ENCODE measurements at regions not wholly inside any gene's neighbourhood (a gene's known extent, or its start where the extent isn't known, plus 50 kb on each side); places are given as distances from the start of the nearest gene placed in this dataset.

GRCh38 chr12:76698966-76699365 is 64.9 kb upstream of the ZDHHC17 start:
- DNase-seq (ENCODE audit: low read depth), result no peak
- H3K4me3 ChIP-seq (ENCODE audit: low read depth, low read length), result no peak overlapping the region

- no peak for DNase-seq (ENCODE audit: low read depth)
- no peak overlapping the region for H3K4me3 ChIP-seq (ENCODE audit: low read depth, low read length)
These were observed 62.2 kb upstream of the ZDHHC17 start for GRCh38 chr12:76701690-76702089.

GRCh38 chr12:76702946-76703345 is 61.0 kb upstream of the ZDHHC17 start:
- DNase-seq (ENCODE audit: low read depth), result no peak
- H3K4me3 ChIP-seq (ENCODE audit: low read depth, low read length), result no peak overlapping the region

- H3K4me3 ChIP-seq (ENCODE audit: low read depth, low read length), result no peak overlapping the region
- no peak for DNase-seq (ENCODE audit: low read depth)
These were observed 59.2 kb upstream of the ZDHHC17 start for GRCh38 chr12:76704693-76705092.

- no peak overlapping the region for H3K4me3 ChIP-seq (ENCODE audit: low read depth, low read length)
- DNase-seq (ENCODE audit: low read depth), result no peak
These were observed 57.8 kb upstream of the ZDHHC17 start for GRCh38 chr12:76706101-76706500.

GRCh38 chr12:76706761-76707160 is 57.2 kb upstream of the ZDHHC17 start:
- DNase-seq (ENCODE audit: low read depth), result no peak
- H3K4me3 ChIP-seq (ENCODE audit: low read depth, low read length), result no peak overlapping the region

GRCh38 chr12:76707772-76708171 is 56.1 kb upstream of the ZDHHC17 start:
- H3K4me3 ChIP-seq (ENCODE audit: low read depth, low read length), result no peak overlapping the region

GRCh38 chr12:76708296-76708695 is 55.6 kb upstream of the ZDHHC17 start:
- no peak overlapping the region for H3K4me3 ChIP-seq (ENCODE audit: low read depth, low read length)
- no peak for DNase-seq (ENCODE audit: low read depth)

More at GRCh38 chr12:76707772-76708171, 56.1 kb upstream of the ZDHHC17 start:
- DNase-seq (ENCODE audit: low read depth), result no peak

- no peak overlapping the region for H3K4me3 ChIP-seq (ENCODE audit: low read depth, low read length)
- no peak for DNase-seq (ENCODE audit: low read depth)
These were observed 52.7 kb upstream of the ZDHHC17 start for GRCh38 chr12:76711241-76711640.

GRCh38 chr12:76713130-76713529 is 50.8 kb upstream of the ZDHHC17 start:
- H3K4me3 ChIP-seq (ENCODE audit: low read depth, low read length), result no peak overlapping the region
- no peak for DNase-seq (ENCODE audit: low read depth)

GRCh38 chr12:76713986-76714385 is 49.9 kb upstream of the ZDHHC17 start:
- no peak for DNase-seq (ENCODE audit: low read depth)
- H3K4me3 ChIP-seq (ENCODE audit: low read depth, low read length), result no peak overlapping the region

All from skeletal muscle cell (primary cell).